Endodermal cell (in vitro differentiated cells): ENCODE measurements at regions not wholly inside any gene's neighbourhood (a gene's known extent, or its start where the extent isn't known, plus 50 kb on each side); places are given as distances from the start of the nearest gene placed in this dataset.

Experiments used
- DNase-seq: peaks from one replicate; pipeline ENCODE4 v3.0.0-alpha.2; 2017
- H3K27ac ChIP-seq: 2 replicates; pipeline ENCODE4 v1.5.1; 2013; ENCODE audit warnings: mild to moderate bottlenecking, low read depth, low read length, moderate library complexity
- H3K27me3 ChIP-seq: 2 replicates; pipeline ENCODE4 v1.6.1; 2013; ENCODE audit warnings: mild to moderate bottlenecking, low read length, moderate library complexity; ENCODE audit not compliant: insufficient read depth, control insufficient read depth, poor library complexity, severe bottlenecking
- H3K36me3 ChIP-seq: 2 replicates; pipeline ENCODE4 v1.7.0; 2013; ENCODE audit warnings: mild to moderate bottlenecking, low read length, moderate library complexity; ENCODE audit not compliant: control insufficient read depth, insufficient read depth
- H3K4me1 ChIP-seq: one replicate; pipeline ENCODE4 v1.7.0; 2013; ENCODE audit warnings: low read length; ENCODE audit not compliant: control insufficient read depth, insufficient read depth
- H3K4me3 ChIP-seq: 2 replicates; pipeline ENCODE4 v1.5.1; 2013; ENCODE audit warnings: mild to moderate bottlenecking, low read length, moderate library complexity
- H3K9ac ChIP-seq: 2 replicates; pipeline ENCODE4 v1.6.1; 2013; ENCODE audit warnings: mild to moderate bottlenecking, low read length, moderate library complexity; ENCODE audit not compliant: poor library complexity, severe bottlenecking; ENCODE audit errors: extremely low read depth
- H3K9me3 ChIP-seq: 2 replicates; pipeline ENCODE4 v1.6.1; 2013; ENCODE audit warnings: mild to moderate bottlenecking, low read length, moderate library complexity; ENCODE audit not compliant: control insufficient read depth
- H3K27ac Mint-ChIP-seq: 2 replicates; pipeline ENCODE4 v1.8.0; 2020; ENCODE audit warnings: mixed read lengths
- H3K27me3 Mint-ChIP-seq: 2 replicates; pipeline ENCODE4 v1.8.0; 2021; ENCODE audit warnings: mild to moderate bottlenecking, mixed read lengths; ENCODE audit not compliant: insufficient read depth
- H3K36me3 Mint-ChIP-seq: 2 replicates; pipeline ENCODE4 v1.8.0; 2020; ENCODE audit warnings: low read depth, mixed read lengths
- H3K4me1 Mint-ChIP-seq: 2 replicates; pipeline ENCODE4 v1.8.0; 2020; ENCODE audit warnings: mixed read lengths
- H3K4me3 Mint-ChIP-seq: 2 replicates; pipeline ENCODE4 v1.8.0; 2020; ENCODE audit warnings: mild to moderate bottlenecking, moderate library complexity, mixed read lengths
- H3K9me3 Mint-ChIP-seq: 2 replicates; pipeline ENCODE4 v1.8.0; 2020; ENCODE audit warnings: mild to moderate bottlenecking, mixed read lengths
- CTCF ChIP-seq: fragments of 200-600 bp; sonication (generic); conservative IDR thresholded peaks from 2 replicates; pipeline ENCODE4 v1.5.0; 2021; ENCODE audit warnings: antibody characterized with exemption, mild to moderate bottlenecking
- WGBS, 2 experiments: methylation state at CpG; one replicate each; pipeline versions ENCODE4 v1.1.5 to v1.1.7; 2013; ENCODE audit warnings: missing lambda C conversion rate in 2 of 2, mixed read lengths in 1 of 2; ENCODE audit not compliant: insufficient coverage in 1 of 2, insufficient read length in 1 of 2; 5-methylcytosine and 5-hydroxymethylcytosine counted together

GRCh38 chr20:11452326-11452725, 465.4 kb upstream of the BTBD3 start:
- H3K27me3 Mint-ChIP-seq: no peaks in the 10 kb centered on the region
- Histone ChIP-seq H3K4me3 (no peak overlapping the region), H3K9ac (peak overlapping the region; percentile 31), H3K36me3 (no peaks in the 10 kb centered on the region), H3K9me3 (peaks cover 11% of the 10 kb centered on the region), H3K4me1 (peaks cover 10% of the 10 kb centered on the region), H3K27ac (peak overlapping the region; percentile 83), H3K27me3 (no peaks in the 10 kb centered on the region)
- no peaks in the 10 kb centered on the region for H3K36me3 Mint-ChIP-seq
- H3K4me1 Mint-ChIP-seq: peaks cover 32% of the 10 kb centered on the region
- no peak for TF ChIP-seq CTCF
- no peaks in the 10 kb centered on the region for H3K9me3 Mint-ChIP-seq
- no peak overlapping the region for H3K27ac Mint-ChIP-seq
- no peak for DNase-seq
- WGBS, 2 experiments: 84 to 89% methylated on average over 3 to 6 of the region's 6 CpGs
- no peak overlapping the region for H3K4me3 Mint-ChIP-seq

GRCh38 chr20:11453430-11453829, 464.3 kb upstream of the BTBD3 start:
- Histone ChIP-seq H3K27ac (no peak overlapping the region), H3K4me1 (peaks cover 10% of the 10 kb centered on the region), H3K9me3 (peaks cover 11% of the 10 kb centered on the region), H3K4me3 (no peak overlapping the region), H3K9ac (no peak overlapping the region), H3K27me3 (no peaks in the 10 kb centered on the region), H3K36me3 (no peaks in the 10 kb centered on the region)
- no peak for TF ChIP-seq CTCF
- H3K27me3 Mint-ChIP-seq: no peaks in the 10 kb centered on the region
- H3K4me1 Mint-ChIP-seq: peaks cover 28% of the 10 kb centered on the region
- no peaks in the 10 kb centered on the region for H3K9me3 Mint-ChIP-seq
- H3K27ac Mint-ChIP-seq: no peak overlapping the region
- no peak overlapping the region for H3K4me3 Mint-ChIP-seq
- 100% methylated on average over 2 of the region's 2 CpGs for WGBS, 2 experiments
- no peaks in the 10 kb centered on the region for H3K36me3 Mint-ChIP-seq
- DNase-seq: no peak

- no peak for DNase-seq
- H3K4me3 Mint-ChIP-seq: no peak overlapping the region
- H3K4me1 Mint-ChIP-seq: peaks cover 40% of the 10 kb centered on the region
- Histone ChIP-seq H3K27ac (peak overlapping the region; percentile 34), H3K4me3 (no peak overlapping the region), H3K4me1 (peaks cover 10% of the 10 kb centered on the region), H3K9ac (no peak overlapping the region), H3K27me3 (no peaks in the 10 kb centered on the region), H3K9me3 (peaks cover 5% of the 10 kb centered on the region), H3K36me3 (no peaks in the 10 kb centered on the region)
- WGBS, 2 experiments: 67 to 90% methylated on average over 2 to 7 of the region's 7 CpGs
- no peaks in the 10 kb centered on the region for H3K27me3 Mint-ChIP-seq
- H3K9me3 Mint-ChIP-seq: no peaks in the 10 kb centered on the region
- H3K36me3 Mint-ChIP-seq: no peaks in the 10 kb centered on the region
- no peak overlapping the region for H3K27ac Mint-ChIP-seq
- TF ChIP-seq CTCF: no peak
Measured at GRCh38 chr20:11454966-11455799, 462.5 kb upstream of the BTBD3 start.
